Kidney epithelial cell (primary cell): ENCODE measurements at regions not wholly inside any gene's neighbourhood (a gene's known extent, or its start where the extent isn't known, plus 50 kb on each side); places are given as distances from the start of the nearest gene placed in this dataset.
"Not testable (repeated sequence)": the region's sequence is repeated elsewhere in the genome, so short reads cannot be mapped to it uniquely, and the experiment has no call there.

Source experiments
- DNase-seq: peaks from one replicate; pipeline ENCODE4 v3.0.0-alpha.2; 2010; ENCODE audit warnings: low read depth
- H3K27me3 ChIP-seq: 2 replicates; pipeline ENCODE4 v1.6.0; 2011; ENCODE audit warnings: low read length; ENCODE audit not compliant: control insufficient read depth, insufficient read depth
- H3K36me3 ChIP-seq: 2 replicates; pipeline ENCODE4 v1.5.1; 2011; ENCODE audit warnings: low read length; ENCODE audit not compliant: control insufficient read depth, insufficient read depth
- H3K4me3 ChIP-seq: 2 replicates; pipeline ENCODE4 v1.5.1; 2011; ENCODE audit warnings: low read depth, mild to moderate bottlenecking, control low read depth, low read length
- CTCF ChIP-seq: IDR thresholded peaks from 2 replicates; pipeline ENCODE4 v1.5.1; 2011; ENCODE audit warnings: mild to moderate bottlenecking, moderate library complexity, low read length, control low read depth, inconsistent platforms; ENCODE audit not compliant: insufficient read depth, poor library complexity, severe bottlenecking

- no peaks in the 10 kb centered on the region for H3K27me3 ChIP-seq
- H3K36me3 ChIP-seq: no peaks in the 10 kb centered on the region
- DNase-seq: no peak
- H3K4me3 ChIP-seq: no peak overlapping the region
- no peak for TF ChIP-seq CTCF
Observed at GRCh38 chr11:87634331-87634730, 540.9 kb downstream of the RAB38 start.

- TF ChIP-seq CTCF: no peak
- no peaks in the 10 kb centered on the region for H3K27me3 ChIP-seq
- H3K36me3 ChIP-seq: no peaks in the 10 kb centered on the region
- no peak for DNase-seq
- H3K4me3 ChIP-seq: no peak overlapping the region
Observed at GRCh38 chr11:87628957-87629356, 546.3 kb downstream of the RAB38 start.

- H3K4me3 ChIP-seq: no peak overlapping the region
- no peaks in the 10 kb centered on the region for H3K36me3 ChIP-seq
- H3K27me3 ChIP-seq: no peaks in the 10 kb centered on the region
- TF ChIP-seq CTCF: no peak
- DNase-seq: no peak
Observed at GRCh38 chr11:87628026-87628580, 547.1 kb downstream of the RAB38 start.

- not testable (repeated sequence) for H3K4me3 ChIP-seq, H3K36me3 ChIP-seq, DNase-seq, H3K27me3 ChIP-seq
Observed at GRCh38 chr11:87623531-87624365, 551.5 kb downstream of the RAB38 start.

GRCh38 chr11:87616511-87616910, 558.7 kb downstream of the RAB38 start:
- H3K36me3 ChIP-seq: no peaks in the 10 kb centered on the region
- DNase-seq: no peak
- H3K4me3 ChIP-seq: no peak overlapping the region
- H3K27me3 ChIP-seq: no peaks in the 10 kb centered on the region
- TF ChIP-seq CTCF: no peak

GRCh38 chr11:87604350-87604749, 566.6 kb downstream of the TMEM135 start:
- DNase-seq: no peak

More at GRCh38 chr11:87604350-87604749, 566.6 kb downstream of the TMEM135 start:
- TF ChIP-seq CTCF: no peak
- Histone ChIP-seq H3K4me3 (no peak overlapping the region), H3K27me3 (no peaks in the 10 kb centered on the region), H3K36me3 (no peaks in the 10 kb centered on the region)
